ENCODE measurements at regions not wholly inside any gene's neighbourhood (a gene's known extent, or its start where the extent isn't known, plus 50 kb on each side); places are given as distances from the start of the nearest gene placed in this dataset.

DNA sequence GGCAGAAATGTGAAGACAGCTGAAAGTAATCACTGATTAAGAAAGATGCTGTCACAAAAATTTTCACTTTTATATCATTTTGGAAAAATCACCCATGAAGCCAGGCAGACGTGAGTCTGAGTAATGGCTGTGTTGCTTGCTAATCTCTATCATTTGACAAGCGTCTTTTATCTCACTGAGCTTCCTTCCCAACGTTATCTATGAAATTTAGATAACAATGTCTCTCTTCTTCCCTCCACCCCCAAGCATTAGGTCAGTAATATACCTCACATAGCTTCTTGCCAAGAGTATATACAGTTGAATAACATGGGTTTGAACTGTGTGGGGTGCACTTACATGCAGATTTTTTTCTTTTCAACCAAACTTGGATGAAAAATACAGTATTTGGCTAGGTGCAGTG lies 388.6 kb upstream of the NRXN1 start:
- H2AFZ ChIP-seq, result no peak overlapping the region; the same call in 1 of the 2 replicates
- no peak for DNase-seq (ENCODE audit: low spot score)

DNA sequence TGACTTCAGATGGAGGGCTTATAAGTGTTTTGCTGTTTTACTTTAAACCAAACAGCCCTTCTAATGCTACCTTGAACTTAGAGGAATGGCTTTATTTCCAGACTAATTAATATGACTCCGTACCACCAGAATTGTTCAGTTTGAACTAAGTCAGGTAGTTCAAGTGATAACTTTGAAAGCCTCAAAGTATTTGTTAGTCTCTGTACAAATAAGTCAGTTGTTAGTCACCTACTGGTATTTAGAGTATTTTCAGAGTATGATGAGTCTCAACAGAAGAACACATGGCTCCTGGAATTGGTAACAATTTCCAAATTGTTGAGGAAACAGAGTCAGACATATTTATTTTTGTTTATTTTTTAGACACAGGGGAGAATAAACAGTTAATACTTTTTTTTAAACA lies 381.8 kb upstream of the NRXN1 start:
- Histone ChIP-seq H2AFZ (no peak overlapping the region), H4K20me1 (replicated peaks; ENCODE audit: insufficient read depth) (no peaks in the 10 kb centered on the region), H3F3A (replicated peaks; ENCODE audit: low read depth) (no peaks in the 10 kb centered on the region), H3K4me1 (ENCODE audit: insufficient read depth) (peaks cover 12% of the 10 kb centered on the region; the same call in 1 of the 2 replicates), H3K27ac (ENCODE audit: low read depth) (no peak overlapping the region), H3K36me3 (ENCODE audit: insufficient read depth) (no peaks in the 10 kb centered on the region), H3K79me2 (replicated peaks; ENCODE audit: insufficient read depth) (no peaks in the 10 kb centered on the region), H3K27me3 (ENCODE audit: insufficient read depth) (no peaks in the 10 kb centered on the region), H3K4me3 (no peak overlapping the region), H3K4me2 (no peak overlapping the region), H3K9me2 (ENCODE audit: insufficient read depth) (no peaks in the 10 kb centered on the region)
- Mint-ChIP-seq H3K4me3 (no peak overlapping the region), H3K4me1 (peaks cover 8% of the 10 kb centered on the region), H3K27me3 (ENCODE audit: insufficient read depth, low read depth, poor library complexity) (no peaks in the 10 kb centered on the region), H3K27ac (no peak overlapping the region), H3K36me3 (ENCODE audit: low read depth) (no peaks in the 10 kb centered on the region), H3K9me3 (no peaks in the 10 kb centered on the region)
- DNase-seq (ENCODE audit: low spot score) (no peak), ATAC-seq (no peak)
- TF ChIP-seq EZH2 (IDR thresholded peaks at IDR 0.05; ENCODE audit: low read depth, unreplicated experiment) (no peak), POLR2AphosphoS5 (IDR thresholded peaks at IDR 0.05; ENCODE audit: low read depth) (no peak), STAT1 (IDR thresholded peaks at IDR 0.05; ENCODE audit: unreplicated experiment) (no peak), JUNB (IDR thresholded peaks at IDR 0.05; ENCODE audit: unreplicated experiment) (no peak), ZNF114 (CRISPR knock-in tag; IDR thresholded peaks at IDR 0.05) (no peak), NANOG (IDR thresholded peaks at IDR 0.05; ENCODE audit: borderline replicate concordance) (no peak), EZH2phosphoT487 (IDR thresholded peaks at IDR 0.05; ENCODE audit: unreplicated experiment) (no peak)
- TF ChIP-seq, protein P1, sequence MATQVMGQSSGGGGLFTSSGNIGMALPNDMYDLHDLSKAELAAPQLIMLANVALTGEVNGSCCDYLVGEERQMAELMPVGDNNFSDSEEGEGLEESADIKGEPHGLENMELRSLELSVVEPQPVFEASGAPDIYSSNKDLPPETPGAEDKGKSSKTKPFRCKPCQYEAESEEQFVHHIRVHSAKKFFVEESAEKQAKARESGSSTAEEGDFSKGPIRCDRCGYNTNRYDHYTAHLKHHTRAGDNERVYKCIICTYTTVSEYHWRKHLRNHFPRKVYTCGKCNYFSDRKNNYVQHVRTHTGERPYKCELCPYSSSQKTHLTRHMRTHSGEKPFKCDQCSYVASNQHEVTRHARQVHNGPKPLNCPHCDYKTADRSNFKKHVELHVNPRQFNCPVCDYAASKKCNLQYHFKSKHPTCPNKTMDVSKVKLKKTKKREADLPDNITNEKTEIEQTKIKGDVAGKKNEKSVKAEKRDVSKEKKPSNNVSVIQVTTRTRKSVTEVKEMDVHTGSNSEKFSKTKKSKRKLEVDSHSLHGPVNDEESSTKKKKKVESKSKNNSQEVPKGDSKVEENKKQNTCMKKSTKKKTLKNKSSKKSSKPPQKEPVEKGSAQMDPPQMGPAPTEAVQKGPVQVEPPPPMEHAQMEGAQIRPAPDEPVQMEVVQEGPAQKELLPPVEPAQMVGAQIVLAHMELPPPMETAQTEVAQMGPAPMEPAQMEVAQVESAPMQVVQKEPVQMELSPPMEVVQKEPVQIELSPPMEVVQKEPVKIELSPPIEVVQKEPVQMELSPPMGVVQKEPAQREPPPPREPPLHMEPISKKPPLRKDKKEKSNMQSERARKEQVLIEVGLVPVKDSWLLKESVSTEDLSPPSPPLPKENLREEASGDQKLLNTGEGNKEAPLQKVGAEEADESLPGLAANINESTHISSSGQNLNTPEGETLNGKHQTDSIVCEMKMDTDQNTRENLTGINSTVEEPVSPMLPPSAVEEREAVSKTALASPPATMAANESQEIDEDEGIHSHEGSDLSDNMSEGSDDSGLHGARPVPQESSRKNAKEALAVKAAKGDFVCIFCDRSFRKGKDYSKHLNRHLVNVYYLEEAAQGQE (IDR thresholded peaks at IDR 0.05; ENCODE audit: unreplicated experiment), result no peak
- TF ChIP-seq, protein P2, sequence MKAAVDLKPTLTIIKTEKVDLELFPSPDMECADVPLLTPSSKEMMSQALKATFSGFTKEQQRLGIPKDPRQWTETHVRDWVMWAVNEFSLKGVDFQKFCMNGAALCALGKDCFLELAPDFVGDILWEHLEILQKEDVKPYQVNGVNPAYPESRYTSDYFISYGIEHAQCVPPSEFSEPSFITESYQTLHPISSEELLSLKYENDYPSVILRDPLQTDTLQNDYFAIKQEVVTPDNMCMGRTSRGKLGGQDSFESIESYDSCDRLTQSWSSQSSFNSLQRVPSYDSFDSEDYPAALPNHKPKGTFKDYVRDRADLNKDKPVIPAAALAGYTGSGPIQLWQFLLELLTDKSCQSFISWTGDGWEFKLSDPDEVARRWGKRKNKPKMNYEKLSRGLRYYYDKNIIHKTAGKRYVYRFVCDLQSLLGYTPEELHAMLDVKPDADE (IDR thresholded peaks at IDR 0.05), result no peak
- TF ChIP-seq, protein P3, sequence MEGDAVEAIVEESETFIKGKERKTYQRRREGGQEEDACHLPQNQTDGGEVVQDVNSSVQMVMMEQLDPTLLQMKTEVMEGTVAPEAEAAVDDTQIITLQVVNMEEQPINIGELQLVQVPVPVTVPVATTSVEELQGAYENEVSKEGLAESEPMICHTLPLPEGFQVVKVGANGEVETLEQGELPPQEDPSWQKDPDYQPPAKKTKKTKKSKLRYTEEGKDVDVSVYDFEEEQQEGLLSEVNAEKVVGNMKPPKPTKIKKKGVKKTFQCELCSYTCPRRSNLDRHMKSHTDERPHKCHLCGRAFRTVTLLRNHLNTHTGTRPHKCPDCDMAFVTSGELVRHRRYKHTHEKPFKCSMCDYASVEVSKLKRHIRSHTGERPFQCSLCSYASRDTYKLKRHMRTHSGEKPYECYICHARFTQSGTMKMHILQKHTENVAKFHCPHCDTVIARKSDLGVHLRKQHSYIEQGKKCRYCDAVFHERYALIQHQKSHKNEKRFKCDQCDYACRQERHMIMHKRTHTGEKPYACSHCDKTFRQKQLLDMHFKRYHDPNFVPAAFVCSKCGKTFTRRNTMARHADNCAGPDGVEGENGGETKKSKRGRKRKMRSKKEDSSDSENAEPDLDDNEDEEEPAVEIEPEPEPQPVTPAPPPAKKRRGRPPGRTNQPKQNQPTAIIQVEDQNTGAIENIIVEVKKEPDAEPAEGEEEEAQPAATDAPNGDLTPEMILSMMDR (conservative IDR thresholded peaks at IDR 0.05; ENCODE audit: low read depth in 2 of 2), result no peak

More for the DNA sequence above, 388.6 kb upstream of the NRXN1 start:
- Histone ChIP-seq H3K79me2 (replicated peaks; ENCODE audit: insufficient read depth) (no peaks in the 10 kb centered on the region), H3K36me3 (ENCODE audit: insufficient read depth) (no peaks in the 10 kb centered on the region), H3F3A (replicated peaks; ENCODE audit: low read depth) (no peaks in the 10 kb centered on the region), H4K20me1 (replicated peaks; ENCODE audit: insufficient read depth) (no peaks in the 10 kb centered on the region), H3K27me3 (ENCODE audit: insufficient read depth) (no peaks in the 10 kb centered on the region), H3K4me3 (no peak overlapping the region), H3K4me2 (no peak overlapping the region), H3K9me2 (ENCODE audit: insufficient read depth) (no peaks in the 10 kb centered on the region), H3K27ac (ENCODE audit: low read depth) (no peak overlapping the region), H3K4me1 (ENCODE audit: insufficient read depth) (no peaks in the 10 kb centered on the region)
- TF ChIP-seq JUNB (IDR thresholded peaks at IDR 0.05; ENCODE audit: unreplicated experiment) (no peak), CREB1 (CRISPR knock-in tag; IDR thresholded peaks at IDR 0.05; ENCODE audit: low read depth) (no peak)
- H3K27me3 Mint-ChIP-seq (ENCODE audit: insufficient read depth, low read depth, poor library complexity), result no peaks in the 10 kb centered on the region
- H3K4me1 Mint-ChIP-seq, result no peaks in the 10 kb centered on the region; the same call in 2 of the 3 replicates
- H3K4me3 Mint-ChIP-seq, result no peak overlapping the region
- no peaks in the 10 kb centered on the region for H3K36me3 Mint-ChIP-seq (ENCODE audit: low read depth)
- H3K9me3 Mint-ChIP-seq, result peaks cover 11% of the 10 kb centered on the region; the same call in 2 of the 3 replicates
- ATAC-seq, result no peak
- H3K27ac Mint-ChIP-seq, result peak overlapping the region; percentile 52; the same call in 1 of the 2 replicates

Measured in GM23338 (cell line).